Central memory CD8-positive, alpha-beta T cell (primary cell): ENCODE measurements at regions not wholly inside any gene's neighbourhood (a gene's known extent, or its start where the extent isn't known, plus 50 kb on each side); places are given as distances from the start of the nearest gene placed in this dataset.

ENCODE experiments used
- ATAC-seq: fragments of 150-1000 bp; cut with Tn5 transposase; replicated peaks from 2 replicates; pipeline ENCODE4 v1.10.0; 2022; ENCODE audit warnings: mild to moderate bottlenecking, moderate FRiP score, moderate number of reproducible peaks; ENCODE audit not compliant: poor library complexity, severe bottlenecking; ENCODE audit errors: extremely low read depth
- DNase-seq, 2 donors: peaks; one replicate each; pipeline ENCODE4 v3.0.0; 2021; ENCODE audit warnings: low spot score in 2 of 2
- H3K27ac Mint-ChIP-seq: one replicate; pipeline ENCODE4 v1.8.0; 2022; ENCODE audit warnings: low read depth, mild to moderate bottlenecking, moderate library complexity, mixed read lengths
- H3K27me3 Mint-ChIP-seq: one replicate; pipeline ENCODE4 v1.8.0; 2022; ENCODE audit warnings: mixed read lengths
- H3K36me3 Mint-ChIP-seq: one replicate; pipeline ENCODE4 v1.8.0; 2022; ENCODE audit warnings: mild to moderate bottlenecking, moderate library complexity, mixed read lengths; ENCODE audit not compliant: insufficient read depth
- H3K4me1 Mint-ChIP-seq: one replicate; pipeline ENCODE4 v1.8.0; 2022; ENCODE audit warnings: mixed read lengths
- H3K4me3 Mint-ChIP-seq: one replicate; pipeline ENCODE4 v1.8.0; 2022; ENCODE audit warnings: mild to moderate bottlenecking, moderate library complexity, mixed read lengths
- H3K9me3 Mint-ChIP-seq: one replicate; pipeline ENCODE4 v1.8.0; 2022; ENCODE audit warnings: mixed read lengths

DNA sequence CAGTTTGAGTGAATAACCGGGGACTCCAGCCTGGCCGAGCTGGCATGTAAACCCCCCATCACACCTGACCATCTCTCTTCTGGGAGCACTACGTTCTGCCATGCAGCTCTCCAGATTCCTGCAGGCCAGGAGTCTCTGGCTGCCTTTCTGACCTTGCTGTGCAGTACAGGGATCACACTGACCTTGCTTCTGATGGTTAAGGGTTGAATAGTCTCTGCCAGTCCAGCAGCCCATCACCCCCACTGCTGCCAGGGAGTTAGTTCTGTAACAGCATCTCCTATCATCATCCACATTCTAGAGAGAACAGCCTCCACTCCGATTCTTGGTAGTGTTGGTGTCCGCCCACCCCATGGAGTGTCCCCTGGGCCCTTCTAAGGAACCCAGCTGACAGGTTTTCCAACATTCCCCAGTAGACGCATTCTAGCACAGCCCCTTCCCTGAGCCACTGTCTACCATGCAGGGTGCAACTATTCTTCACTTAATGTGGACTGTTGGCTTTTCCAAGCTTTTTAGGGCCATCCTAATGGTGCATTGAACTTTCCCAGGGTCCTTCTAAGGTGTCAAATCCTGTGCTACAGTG lies 109.8 kb downstream of the RIPK4 start:
- Mint-ChIP-seq H3K27ac (no peak overlapping the region), H3K4me1 (no peaks in the 10 kb centered on the region), H3K9me3 (no peaks in the 10 kb centered on the region), H3K27me3 (peaks cover 40% of the 10 kb centered on the region), H3K36me3 (no peaks in the 10 kb centered on the region), H3K4me3 (no peak overlapping the region)
- ATAC-seq = no peak
- DNase-seq = no peak

DNA sequence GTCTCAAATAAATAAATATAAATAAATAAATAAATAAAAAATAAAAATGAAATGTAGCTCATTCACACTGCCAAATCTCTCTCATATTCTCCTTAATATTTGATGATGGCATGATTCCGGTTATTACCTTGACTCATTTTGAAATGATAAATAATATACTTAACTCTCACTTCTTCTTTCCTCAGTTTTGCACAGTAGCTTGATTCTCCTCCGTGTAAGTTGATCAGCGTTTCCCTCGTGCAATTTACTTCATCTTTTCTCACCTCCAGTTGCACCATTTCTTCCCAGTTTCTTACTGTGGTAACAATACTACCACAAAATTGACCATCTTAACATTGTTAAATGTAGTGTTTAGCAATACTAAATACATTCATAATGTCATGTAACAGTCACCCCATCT lies 111.6 kb downstream of the RIPK4 start:
- Mint-ChIP-seq H3K4me1 (no peaks in the 10 kb centered on the region), H3K27ac (no peak overlapping the region), H3K9me3 (no peaks in the 10 kb centered on the region), H3K4me3 (no peak overlapping the region), H3K36me3 (no peaks in the 10 kb centered on the region), H3K27me3 (peaks cover 45% of the 10 kb centered on the region)
- DNase-seq = no peak
- no peak for ATAC-seq

DNA sequence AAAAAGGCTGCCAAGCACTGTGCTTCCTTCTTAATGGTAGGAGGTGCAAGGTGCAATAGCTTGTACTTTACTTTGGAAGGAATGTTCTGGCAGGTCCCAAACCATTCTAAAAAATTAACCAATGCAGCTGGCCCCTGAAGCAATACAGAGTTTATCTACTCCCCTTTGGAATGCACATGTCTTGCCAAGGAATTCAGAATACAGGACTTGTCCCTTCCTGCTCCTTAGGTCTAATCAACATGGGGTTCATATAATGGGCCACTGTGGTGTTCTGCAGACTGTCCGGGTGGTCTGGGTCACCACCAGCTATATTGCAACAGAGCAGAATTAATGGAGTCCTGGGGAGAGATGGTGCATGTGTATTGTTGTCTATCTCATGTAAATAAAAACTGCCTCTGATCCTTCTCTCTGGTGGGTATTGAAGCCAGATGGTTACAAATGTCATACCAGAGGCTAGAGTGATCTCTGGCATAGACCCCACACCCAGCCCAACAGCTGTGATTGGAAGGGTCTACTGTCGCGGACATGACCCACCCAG lies 112.8 kb downstream of the RIPK4 start:
- Mint-ChIP-seq H3K4me3 (no peak overlapping the region), H3K4me1 (no peaks in the 10 kb centered on the region), H3K27me3 (peaks cover 49% of the 10 kb centered on the region), H3K27ac (no peak overlapping the region), H3K9me3 (no peaks in the 10 kb centered on the region), H3K36me3 (no peaks in the 10 kb centered on the region)
- DNase-seq (no peak), ATAC-seq (no peak)

DNA sequence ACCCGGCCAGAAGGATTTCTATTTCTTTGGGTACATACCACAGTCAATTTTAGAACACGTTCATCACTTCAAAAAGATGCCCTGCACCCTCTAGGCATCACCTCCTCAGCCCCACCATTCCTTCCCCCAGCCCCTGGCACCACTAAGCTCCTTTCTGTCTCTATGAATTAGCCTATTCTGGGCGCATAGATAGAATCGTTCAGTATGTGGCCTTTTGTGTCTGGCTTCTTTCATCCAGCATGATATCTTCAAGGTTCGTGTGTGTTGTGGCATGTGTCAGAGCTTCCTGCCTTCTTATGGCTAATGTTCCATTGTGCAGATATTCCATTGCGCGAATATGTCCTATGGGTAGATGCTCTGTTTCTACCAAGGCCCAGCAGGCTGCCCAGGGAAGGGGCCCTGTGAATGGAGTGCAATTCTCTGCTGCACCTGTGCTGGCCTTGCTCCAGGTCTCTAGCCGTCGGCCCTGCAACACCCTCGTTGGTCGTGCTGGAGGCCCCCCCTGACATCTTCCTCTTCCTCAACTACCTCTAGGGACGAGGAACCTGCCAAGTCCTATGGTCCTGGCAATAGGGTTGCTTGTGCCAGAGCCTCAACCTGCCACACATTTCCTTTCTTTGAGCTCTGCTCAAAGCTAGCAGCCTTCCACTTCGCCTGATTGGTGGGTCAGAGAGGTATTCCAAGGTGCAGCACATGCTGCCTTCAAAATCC lies 113.5 kb downstream of the RIPK4 start:
- H3K4me3 Mint-ChIP-seq = no peak overlapping the region
- ATAC-seq (no peak), DNase-seq (no peak)
- peaks cover 52% of the 10 kb centered on the region for H3K27me3 Mint-ChIP-seq
- no peaks in the 10 kb centered on the region for H3K9me3 Mint-ChIP-seq
- H3K27ac Mint-ChIP-seq = no peak overlapping the region
- H3K36me3 Mint-ChIP-seq = no peaks in the 10 kb centered on the region
- no peaks in the 10 kb centered on the region for H3K4me1 Mint-ChIP-seq

DNA sequence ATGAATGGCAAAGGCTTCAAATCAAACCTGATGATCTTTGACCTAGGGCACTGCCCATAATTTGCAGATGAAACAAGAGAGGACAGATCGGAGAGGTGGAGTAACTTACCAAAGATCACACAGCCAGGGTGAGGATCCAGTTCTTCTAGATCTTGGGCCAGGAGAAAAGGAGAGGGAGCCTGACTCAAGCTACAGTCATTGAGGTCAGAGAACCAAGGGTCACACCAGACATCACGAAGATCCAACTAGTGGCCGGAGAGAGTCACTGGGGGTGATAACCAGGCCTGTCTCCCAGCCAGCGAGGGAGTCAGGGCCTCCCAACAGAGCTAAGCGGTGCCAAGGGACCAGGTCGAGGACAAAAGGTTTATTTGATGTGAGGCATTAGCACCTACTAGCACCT lies 115.0 kb downstream of the RIPK4 start:
- Mint-ChIP-seq H3K27ac (no peak overlapping the region), H3K36me3 (no peaks in the 10 kb centered on the region), H3K4me1 (no peaks in the 10 kb centered on the region), H3K9me3 (no peaks in the 10 kb centered on the region), H3K4me3 (no peak overlapping the region), H3K27me3 (peaks cover 54% of the 10 kb centered on the region)
- DNase-seq (no peak), ATAC-seq (no peak)

DNA sequence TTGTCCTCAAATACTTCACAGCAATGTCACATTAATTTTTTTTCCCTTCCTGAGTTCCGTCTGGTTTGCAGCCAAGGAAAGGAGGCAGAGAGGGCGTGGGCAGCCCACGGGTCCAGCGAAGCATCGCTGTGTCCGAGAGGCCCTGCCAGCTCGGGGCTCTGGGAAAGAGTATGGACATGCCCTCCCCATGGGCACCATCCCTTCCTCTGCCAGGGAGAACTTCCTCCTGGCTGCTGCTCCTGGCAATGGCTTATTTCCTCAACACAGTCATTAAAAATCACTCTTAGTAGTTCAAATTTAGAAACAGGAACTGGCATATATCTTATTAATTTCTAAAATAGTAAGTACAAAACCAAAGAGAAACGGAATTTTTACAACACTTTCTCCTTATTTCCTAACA lies 115.4 kb downstream of the RIPK4 start:
- Mint-ChIP-seq H3K27ac (no peak overlapping the region), H3K27me3 (peaks cover 49% of the 10 kb centered on the region), H3K36me3 (no peaks in the 10 kb centered on the region), H3K9me3 (no peaks in the 10 kb centered on the region), H3K4me3 (no peak overlapping the region), H3K4me1 (no peaks in the 10 kb centered on the region)
- no peak for ATAC-seq
- DNase-seq = no peak

DNA sequence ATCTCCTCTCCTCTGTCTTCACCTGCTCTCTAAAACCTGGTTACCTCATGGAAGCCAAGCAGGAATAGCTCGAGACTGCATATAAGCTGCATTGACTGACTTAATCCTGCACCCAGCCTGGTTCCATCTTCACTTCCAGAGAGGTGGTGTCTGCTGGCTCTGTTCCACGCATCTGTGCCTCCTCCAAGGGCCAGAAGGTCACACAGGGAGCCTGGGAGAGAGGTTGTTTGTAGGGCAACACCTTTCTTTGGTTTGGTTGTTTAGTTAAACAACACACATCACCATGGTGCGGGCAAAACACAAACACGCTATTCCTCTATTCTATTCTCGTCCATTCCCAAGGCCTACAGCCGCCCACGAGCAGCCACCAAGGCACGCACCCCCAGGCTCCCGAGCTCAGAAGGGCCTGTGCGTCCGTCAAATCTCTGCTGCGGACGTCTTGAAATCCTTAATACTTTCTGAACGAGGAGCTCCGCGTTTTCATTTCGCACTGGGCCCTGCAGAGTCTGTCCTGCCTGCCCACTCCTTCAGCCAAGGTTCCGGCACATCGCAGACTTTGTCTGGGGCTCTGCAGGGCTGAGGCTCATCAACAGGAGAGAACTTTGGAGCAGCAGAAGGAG lies 116.2 kb downstream of the RIPK4 start:
- Mint-ChIP-seq H3K4me1 (no peaks in the 10 kb centered on the region), H3K4me3 (no peak overlapping the region), H3K9me3 (no peaks in the 10 kb centered on the region), H3K27me3 (peaks cover 49% of the 10 kb centered on the region), H3K27ac (no peak overlapping the region), H3K36me3 (no peaks in the 10 kb centered on the region)
- no peak for DNase-seq
- ATAC-seq = no peak

DNA sequence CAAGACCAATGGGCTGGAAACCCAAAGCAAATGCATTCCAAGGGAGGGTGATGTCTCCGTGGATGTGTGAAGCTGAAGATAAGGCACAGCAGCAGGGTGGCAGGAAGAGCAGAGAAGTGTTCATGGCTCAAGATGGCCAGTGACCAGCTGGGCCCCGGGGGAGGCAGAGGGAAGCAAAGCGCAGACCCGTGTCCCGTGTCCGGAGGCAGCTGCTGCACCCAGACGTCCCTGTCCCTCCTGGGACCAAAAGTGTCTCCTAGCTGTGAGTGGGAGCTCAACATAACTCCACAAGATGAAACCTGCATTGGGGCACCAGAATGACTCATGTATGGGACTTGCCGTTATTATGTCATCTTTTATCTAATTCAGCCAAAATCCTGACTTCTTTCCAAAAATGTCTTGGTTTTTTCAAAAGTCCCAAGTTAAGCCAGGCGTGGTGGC lies 118.2 kb downstream of the RIPK4 start:
- no peaks in the 10 kb centered on the region for H3K4me1 Mint-ChIP-seq
- peaks cover 38% of the 10 kb centered on the region for H3K27me3 Mint-ChIP-seq
- no peaks in the 10 kb centered on the region for H3K9me3 Mint-ChIP-seq
- DNase-seq = no peak
- H3K36me3 Mint-ChIP-seq = no peaks in the 10 kb centered on the region
- no peak overlapping the region for H3K27ac Mint-ChIP-seq
- ATAC-seq = no peak
- no peak overlapping the region for H3K4me3 Mint-ChIP-seq

DNA sequence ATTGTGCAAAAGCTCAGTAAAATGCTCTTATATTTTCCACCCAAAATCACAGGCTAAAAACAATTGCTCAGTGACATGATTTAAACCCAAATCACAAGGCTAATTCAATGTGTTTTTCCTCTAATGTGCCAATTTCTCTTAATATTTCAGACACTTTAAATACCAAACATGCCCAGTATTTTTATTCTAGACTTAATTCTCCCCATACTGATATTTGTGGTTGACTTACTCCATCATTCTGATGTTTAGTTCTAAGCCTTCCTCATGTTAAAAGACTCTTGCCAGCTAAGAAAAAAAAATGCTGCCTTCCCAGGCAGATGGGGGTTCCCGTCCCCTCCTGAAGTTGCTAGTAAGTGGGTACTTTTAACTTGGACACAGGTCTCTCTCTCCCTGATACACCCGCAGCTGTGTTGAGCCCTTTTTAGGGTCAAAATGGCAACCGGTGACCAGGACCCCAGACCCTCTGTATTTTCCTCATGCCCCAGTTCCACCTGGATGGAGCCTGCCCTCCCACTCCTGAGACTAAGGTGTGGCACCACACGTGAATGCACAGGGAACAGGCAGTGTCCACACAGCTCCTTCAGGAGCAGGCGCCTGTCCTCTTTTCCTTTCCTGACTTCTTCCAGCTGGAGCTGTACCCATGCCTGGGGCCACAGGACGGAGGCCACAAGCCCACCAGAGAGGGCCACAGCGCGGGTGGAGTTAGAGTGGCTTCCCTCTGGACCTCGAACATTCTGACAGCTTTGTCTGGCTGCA lies 118.9 kb downstream of the RIPK4 start:
- Mint-ChIP-seq H3K4me1 (no peaks in the 10 kb centered on the region), H3K36me3 (no peaks in the 10 kb centered on the region), H3K27ac (no peak overlapping the region), H3K27me3 (peaks cover 33% of the 10 kb centered on the region), H3K4me3 (no peak overlapping the region), H3K9me3 (no peaks in the 10 kb centered on the region)
- DNase-seq = no peak
- no peak for ATAC-seq

DNA sequence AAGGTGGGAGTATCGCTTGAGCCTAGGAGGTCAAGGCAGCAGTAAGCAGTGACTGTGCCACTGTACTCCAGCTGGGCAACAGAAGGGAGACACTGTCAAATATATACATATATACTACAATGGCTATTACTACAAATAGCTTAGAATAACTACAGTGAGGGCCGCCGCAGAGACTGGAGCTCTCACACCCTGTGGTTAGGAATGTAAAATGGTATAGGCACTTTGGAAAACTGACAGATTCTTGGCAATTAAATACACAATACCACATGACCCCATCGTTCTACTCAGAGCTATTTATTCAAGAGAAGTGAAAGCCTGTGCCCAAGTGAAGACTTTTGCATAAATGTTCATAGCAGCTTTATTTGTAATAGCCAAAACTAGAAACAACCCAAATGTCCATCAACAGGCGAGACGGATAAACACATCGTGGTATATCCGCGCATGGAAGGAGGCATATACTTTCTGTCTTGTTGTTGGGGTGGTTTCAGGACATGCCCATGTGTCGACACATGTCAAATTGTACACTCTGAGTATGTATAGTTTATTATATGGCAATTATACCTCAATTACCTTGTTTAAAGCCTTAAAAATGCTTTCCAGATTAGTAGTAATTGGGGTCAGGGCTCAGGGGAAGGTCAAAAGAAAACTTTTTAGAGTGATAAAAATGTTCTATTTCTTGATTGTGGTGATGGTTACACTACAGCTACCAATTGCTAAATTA lies 123.4 kb downstream of the RIPK4 start:
- no peak overlapping the region for H3K4me3 Mint-ChIP-seq
- H3K9me3 Mint-ChIP-seq = no peaks in the 10 kb centered on the region
- no peak overlapping the region for H3K27ac Mint-ChIP-seq
- no peaks in the 10 kb centered on the region for H3K4me1 Mint-ChIP-seq
- DNase-seq (no peak), ATAC-seq (no peak)
- H3K36me3 Mint-ChIP-seq = no peaks in the 10 kb centered on the region
- peaks cover 41% of the 10 kb centered on the region for H3K27me3 Mint-ChIP-seq

DNA sequence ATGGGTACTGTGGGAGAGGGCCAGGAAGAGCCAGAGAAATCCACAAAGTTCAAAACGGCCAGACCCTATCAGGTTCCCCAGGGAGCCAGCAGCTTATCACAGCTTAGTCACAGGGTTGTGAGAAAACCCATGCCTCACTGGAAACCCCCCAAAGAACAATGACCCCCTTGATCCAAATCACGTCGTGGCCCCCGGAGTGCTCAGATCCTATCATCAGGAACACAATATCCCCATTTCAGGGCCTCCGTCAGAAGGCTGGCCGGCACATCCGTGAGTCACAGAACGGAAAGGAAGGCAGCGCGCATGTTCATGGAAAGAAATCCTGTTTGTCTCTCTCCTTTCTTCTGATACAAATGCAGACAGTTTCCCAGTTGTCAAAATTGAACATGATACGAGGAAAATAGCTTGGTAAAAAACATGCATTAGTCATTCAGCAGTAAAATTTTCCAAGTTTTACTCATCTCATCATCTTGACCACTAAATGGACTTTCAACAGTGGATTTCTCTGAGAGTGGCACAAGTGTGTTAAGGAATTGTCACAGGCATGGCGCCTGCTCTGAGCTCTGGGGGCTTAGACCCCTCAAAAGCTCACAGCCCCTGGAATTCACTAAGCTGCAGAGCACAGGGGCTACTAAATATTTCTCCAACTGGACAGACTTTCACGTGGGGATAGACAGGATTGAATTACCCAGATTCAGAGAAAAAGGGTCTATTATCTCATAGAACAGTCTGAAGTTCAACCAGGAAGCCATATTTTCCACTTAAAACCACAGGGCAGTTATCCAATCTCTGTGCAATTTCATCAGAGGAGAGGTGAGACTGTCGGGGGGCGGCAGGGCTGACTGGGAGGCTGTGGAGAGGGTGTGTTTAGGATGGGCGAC lies 124.8 kb downstream of the RIPK4 start:
- H3K4me3 Mint-ChIP-seq = no peak overlapping the region
- H3K4me1 Mint-ChIP-seq = no peaks in the 10 kb centered on the region
- H3K9me3 Mint-ChIP-seq = no peaks in the 10 kb centered on the region
- peaks cover 31% of the 10 kb centered on the region for H3K27me3 Mint-ChIP-seq
- H3K27ac Mint-ChIP-seq = no peak overlapping the region
- no peaks in the 10 kb centered on the region for H3K36me3 Mint-ChIP-seq
- DNase-seq (no peak), ATAC-seq (no peak)
